ENCODE measurements at regions not wholly inside any gene's neighbourhood (a gene's known extent, or its start where the extent isn't known, plus 50 kb on each side); places are given as distances from the start of the nearest gene placed in this dataset.
A peak's percentile ranks its signal among the peaks of the same experiment; 100 is the strongest.

DNA sequence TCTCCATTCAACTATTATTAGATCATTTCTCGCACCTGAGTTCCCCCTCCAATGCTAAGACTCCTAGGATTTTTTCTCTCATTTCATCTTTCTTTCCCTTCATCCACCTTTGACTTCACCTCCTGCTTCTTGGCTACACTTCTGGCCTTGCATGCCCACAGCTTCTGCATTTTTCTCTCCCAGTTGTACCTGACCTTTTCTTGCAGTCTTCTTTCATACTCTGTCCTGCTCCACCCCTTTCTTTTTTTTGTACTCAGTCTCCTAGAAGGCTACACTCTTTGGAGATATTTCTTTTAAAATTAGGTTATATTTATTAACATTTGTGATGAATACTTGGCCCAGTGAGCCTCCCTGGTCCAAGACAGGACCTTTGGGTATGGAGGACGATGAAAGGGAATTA is 190.4 kb downstream of the DEPDC1B start:
- H3K4me3 ChIP-seq (ENCODE audit: low read length), result no peak overlapping the region
- Mint-ChIP-seq H3K27me3 (peaks cover 0 to 14% (median 0%) of the 10 kb centered on the region in 5 donors), H3K36me3 (no peaks in the 10 kb centered on the region), H3K4me3 (no peak overlapping the region), H3K4me1 (no peaks in the 10 kb centered on the region), H3K9me3 (peaks cover 0 to 6% (median 0%) of the 10 kb centered on the region in 11 donors), H3K27ac (no peak overlapping the region)
- H3K27me3 ChIP-seq (ENCODE audit: control insufficient read depth in 2 of 2, insufficient read depth in 2 of 2, low read length in 2 of 2), result no peaks in the 10 kb centered on the region
- H3K36me3 ChIP-seq (ENCODE audit: control insufficient read depth in 2 of 3, insufficient read depth in 3 of 3, low read length in 3 of 3), result no peaks in the 10 kb centered on the region
- H3K9me3 ChIP-seq (ENCODE audit: control insufficient read depth in 2 of 3, low read length in 3 of 3), result no peaks in the 10 kb centered on the region
- ATAC-seq (no peak), DNase-seq (no peak)
- no peaks in the 10 kb centered on the region for H3K4me1 ChIP-seq (ENCODE audit: control insufficient read depth in 2 of 2, insufficient read depth in 2 of 2, low read length in 2 of 2)
- intact Hi-C loops (cut with micrococcal nuclease), result no loop called here
- H3K27ac ChIP-seq (ENCODE audit: low read depth, low read length), result no peak overlapping the region
- POLR2A ChIA-PET, result no interaction called here
- CTCF ChIA-PET, result no interaction called here

DNA sequence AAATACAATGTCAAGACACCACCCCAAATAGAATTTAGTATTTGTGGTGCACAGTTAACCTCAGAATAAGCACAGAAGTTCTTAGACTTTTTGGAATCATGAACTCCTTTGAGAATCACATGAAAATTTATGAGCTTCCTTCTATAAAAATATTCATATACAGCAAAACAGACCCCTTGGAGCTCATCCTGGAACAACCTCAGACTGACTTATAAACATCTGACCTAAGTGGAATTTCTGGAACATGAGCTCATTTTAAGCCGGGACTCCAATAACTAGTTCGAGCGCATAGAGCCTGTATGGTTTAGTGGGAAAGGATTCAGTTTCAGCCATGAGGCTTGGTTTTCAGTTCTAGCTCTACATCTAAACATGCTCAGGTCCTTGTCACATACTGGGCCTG is 192.3 kb downstream of the DEPDC1B start:
- no peaks in the 10 kb centered on the region for H3K9me3 ChIP-seq (ENCODE audit: control insufficient read depth in 2 of 3, low read length in 3 of 3)
- peaks cover 0 to 9% (median 0%) of the 10 kb centered on the region in 11 donors for H3K9me3 Mint-ChIP-seq
- ATAC-seq (no peak), DNase-seq (no peak)
- H3K27me3 ChIP-seq (ENCODE audit: control insufficient read depth in 2 of 2, insufficient read depth in 2 of 2, low read length in 2 of 2), result no peaks in the 10 kb centered on the region
- no peaks in the 10 kb centered on the region for H3K36me3 ChIP-seq (ENCODE audit: control insufficient read depth in 2 of 3, insufficient read depth in 3 of 3, low read length in 3 of 3)
- peaks cover 0 to 14% (median 0%) of the 10 kb centered on the region in 5 donors for H3K27me3 Mint-ChIP-seq
- no peaks in the 10 kb centered on the region for H3K4me1 ChIP-seq (ENCODE audit: control insufficient read depth in 2 of 2, insufficient read depth in 2 of 2, low read length in 2 of 2)
- no peaks in the 10 kb centered on the region for H3K36me3 Mint-ChIP-seq
- no peak overlapping the region for H3K27ac ChIP-seq (ENCODE audit: low read depth, low read length)
- no peaks in the 10 kb centered on the region for H3K4me1 Mint-ChIP-seq
- ChIA-PET POLR2A (no interaction called here), CTCF (no interaction called here)
- no peak overlapping the region for H3K27ac Mint-ChIP-seq
- H3K4me3 Mint-ChIP-seq, result no peak overlapping the region
- intact Hi-C loops (cut with micrococcal nuclease), result no loop called here
- no peak overlapping the region for H3K4me3 ChIP-seq (ENCODE audit: low read length)

DNA sequence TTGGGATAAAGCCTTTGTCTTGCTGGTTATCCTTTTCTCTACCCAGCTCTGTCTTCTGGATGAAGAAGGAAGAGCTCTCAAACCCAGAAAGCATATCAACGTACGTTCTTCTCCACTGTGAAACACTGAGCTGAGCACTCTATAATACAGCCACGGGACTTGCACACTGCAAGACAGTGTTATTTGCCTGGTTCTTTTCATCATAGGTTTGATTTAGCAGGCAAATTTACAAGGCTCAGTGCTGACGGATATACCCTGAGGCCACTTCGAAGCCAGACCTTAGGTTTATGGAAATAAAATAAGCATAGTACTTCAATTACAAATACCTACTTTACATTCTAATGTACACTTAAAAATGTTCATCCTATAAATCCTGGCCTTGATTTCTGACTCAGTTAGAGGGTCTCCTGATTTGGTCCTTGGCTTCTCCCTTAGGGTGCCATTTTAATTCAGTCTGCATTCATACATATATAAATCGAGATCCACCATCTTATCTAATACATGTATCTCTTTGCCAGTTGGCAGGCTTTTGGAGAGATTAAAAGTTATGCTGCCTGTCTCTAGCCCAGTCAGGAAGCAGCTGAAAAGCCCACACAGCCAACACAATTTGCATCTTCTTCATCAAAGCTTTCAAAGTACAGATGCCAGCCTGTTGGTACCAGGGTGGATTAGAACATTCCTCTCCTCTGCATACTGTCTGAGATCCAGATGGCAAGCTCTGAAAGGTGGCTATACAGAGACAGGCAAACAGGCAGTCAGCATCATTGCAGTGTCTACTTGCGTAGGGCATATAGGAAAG is 194.4 kb downstream of the DEPDC1B start:
- CTCF ChIA-PET, result no interaction called here
- Mint-ChIP-seq H3K4me1 (no peaks in the 10 kb centered on the region), H3K36me3 (no peaks in the 10 kb centered on the region), H3K4me3 (no peak overlapping the region), H3K9me3 (peaks cover 0 to 13% (median 0%) of the 10 kb centered on the region in 11 donors), H3K27me3 (peaks cover 0 to 13% (median 0%) of the 10 kb centered on the region in 5 donors), H3K27ac (no peak overlapping the region)
- H3K9me3 ChIP-seq (ENCODE audit: control insufficient read depth in 2 of 3, low read length in 3 of 3), result no peaks in the 10 kb centered on the region
- POLR2A ChIA-PET, result no interaction called here
- ATAC-seq (no peak), DNase-seq (no peak)
- H3K27me3 ChIP-seq (ENCODE audit: control insufficient read depth in 2 of 2, insufficient read depth in 2 of 2, low read length in 2 of 2), result no peaks in the 10 kb centered on the region
- H3K27ac ChIP-seq (ENCODE audit: low read depth, low read length), result no peak overlapping the region
- intact Hi-C loops (cut with micrococcal nuclease), result no loop called here
- H3K36me3 ChIP-seq (ENCODE audit: control insufficient read depth in 2 of 3, insufficient read depth in 3 of 3, low read length in 3 of 3), result no peaks in the 10 kb centered on the region
- no peaks in the 10 kb centered on the region for H3K4me1 ChIP-seq (ENCODE audit: control insufficient read depth in 2 of 2, insufficient read depth in 2 of 2, low read length in 2 of 2)
- no peak overlapping the region for H3K4me3 ChIP-seq (ENCODE audit: low read length)

DNA sequence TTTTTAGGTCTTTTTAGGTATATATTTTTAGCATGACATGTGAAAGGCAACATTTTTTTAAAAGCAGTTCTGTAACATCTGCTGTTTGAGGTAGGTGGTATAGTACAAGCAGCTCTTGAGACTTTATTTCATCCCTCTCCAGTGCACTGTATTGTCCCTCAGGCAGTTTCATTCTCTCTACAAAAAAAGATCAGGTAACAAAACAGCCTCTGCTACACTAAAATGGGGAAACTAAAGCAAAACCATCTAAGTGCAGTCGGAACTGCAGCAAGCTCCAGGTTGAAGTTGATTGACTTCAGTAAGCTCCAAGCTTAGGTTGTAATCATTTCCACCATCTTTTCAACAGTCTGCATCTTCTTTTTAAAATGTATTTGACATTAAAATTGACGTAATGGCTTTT is 195.6 kb downstream of the DEPDC1B start:
- DNase-seq (no peak), ATAC-seq (no peak)
- H3K36me3 ChIP-seq (ENCODE audit: control insufficient read depth in 2 of 3, insufficient read depth in 3 of 3, low read length in 3 of 3), result no peaks in the 10 kb centered on the region
- Mint-ChIP-seq H3K4me1 (no peaks in the 10 kb centered on the region), H3K4me3 (no peak overlapping the region), H3K9me3 (peaks cover 0 to 13% (median 0%) of the 10 kb centered on the region in 11 donors), H3K27ac (no peak overlapping the region), H3K27me3 (peaks cover 0 to 1% (median 0%) of the 10 kb centered on the region in 5 donors), H3K36me3 (no peaks in the 10 kb centered on the region)
- no peaks in the 10 kb centered on the region for H3K4me1 ChIP-seq (ENCODE audit: control insufficient read depth in 2 of 2, insufficient read depth in 2 of 2, low read length in 2 of 2)
- no peak overlapping the region for H3K4me3 ChIP-seq (ENCODE audit: low read length)
- CTCF ChIA-PET, result no interaction called here
- H3K27me3 ChIP-seq (ENCODE audit: control insufficient read depth in 2 of 2, insufficient read depth in 2 of 2, low read length in 2 of 2), result no peaks in the 10 kb centered on the region
- intact Hi-C loops (cut with micrococcal nuclease), result no loop called here
- H3K9me3 ChIP-seq (ENCODE audit: control insufficient read depth in 2 of 3, low read length in 3 of 3), result no peaks in the 10 kb centered on the region
- no peak overlapping the region for H3K27ac ChIP-seq (ENCODE audit: low read depth, low read length)
- POLR2A ChIA-PET, result no interaction called here

DNA sequence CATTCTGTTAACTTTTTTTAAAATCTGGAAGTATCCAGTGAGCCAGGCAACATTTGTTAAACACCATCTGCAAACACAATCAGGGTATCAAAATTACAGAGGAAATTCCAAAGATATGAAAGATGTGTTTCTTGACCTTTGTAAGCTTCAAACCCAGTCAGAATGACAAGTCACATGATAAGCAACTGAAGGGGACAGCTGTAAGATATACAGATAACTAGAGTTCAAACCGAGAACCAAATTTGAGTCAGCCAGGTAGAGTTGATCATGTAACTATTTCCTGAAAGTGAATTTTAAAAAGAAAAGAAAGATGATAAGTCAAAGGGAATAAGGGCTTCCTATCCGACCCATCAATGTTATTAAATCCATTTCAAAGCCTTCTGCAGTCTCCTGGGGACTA is 196.2 kb downstream of the DEPDC1B start:
- Mint-ChIP-seq H3K27ac (no peak overlapping the region), H3K4me3 (no peak overlapping the region), H3K27me3 (no peaks in the 10 kb centered on the region), H3K4me1 (no peaks in the 10 kb centered on the region), H3K36me3 (no peaks in the 10 kb centered on the region), H3K9me3 (peaks cover 0 to 13% (median 0%) of the 10 kb centered on the region in 11 donors)
- intact Hi-C loops (cut with micrococcal nuclease), result no loop called here
- ATAC-seq (no peak), DNase-seq (no peak)
- ChIA-PET POLR2A (no interaction called here), CTCF (no interaction called here)
- Histone ChIP-seq H3K9me3 (ENCODE audit: control insufficient read depth in 2 of 3, low read length in 3 of 3) (no peaks in the 10 kb centered on the region), H3K4me3 (ENCODE audit: low read length) (no peak overlapping the region), H3K27ac (ENCODE audit: low read depth, low read length) (no peak overlapping the region), H3K27me3 (ENCODE audit: control insufficient read depth in 2 of 2, insufficient read depth in 2 of 2, low read length in 2 of 2) (no peaks in the 10 kb centered on the region), H3K4me1 (ENCODE audit: control insufficient read depth in 2 of 2, insufficient read depth in 2 of 2, low read length in 2 of 2) (no peaks in the 10 kb centered on the region), H3K36me3 (ENCODE audit: control insufficient read depth in 2 of 3, insufficient read depth in 3 of 3, low read length in 3 of 3) (no peaks in the 10 kb centered on the region)

DNA sequence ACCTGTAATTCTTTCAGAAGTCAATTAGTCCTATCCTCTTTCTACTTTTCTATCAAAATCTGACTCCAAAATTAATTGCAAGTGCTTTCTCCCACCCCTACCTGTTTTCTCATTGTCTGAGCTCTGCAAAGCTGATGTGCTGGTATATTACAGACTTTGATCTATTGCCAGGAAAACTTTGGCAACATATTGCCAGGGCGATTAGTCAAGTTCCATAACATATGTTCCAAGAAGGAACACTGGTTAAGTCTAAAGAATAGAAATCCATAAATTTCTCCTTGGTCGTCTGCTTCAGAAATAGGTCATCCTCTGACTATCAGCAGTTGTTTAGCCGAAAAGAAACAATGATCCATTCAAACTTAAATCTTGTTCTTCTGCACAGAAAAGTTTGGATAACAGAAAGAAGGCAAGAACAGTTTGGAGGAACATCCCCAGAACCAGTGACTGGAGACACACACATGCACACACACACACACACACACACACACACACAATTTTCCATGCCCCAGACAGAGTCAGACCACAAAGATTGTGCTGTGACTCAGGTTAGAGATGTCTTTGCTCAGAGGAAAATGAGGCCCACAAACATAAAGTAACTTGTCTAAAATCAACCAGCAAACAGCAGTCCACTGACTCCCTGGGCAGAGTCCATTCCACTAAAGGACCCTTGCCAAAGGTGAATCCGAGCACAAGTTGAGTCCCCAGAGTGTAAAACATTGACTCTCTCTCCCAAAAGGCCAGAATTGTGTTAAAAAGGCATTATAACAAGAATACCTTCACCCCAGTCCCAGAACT is 202.1 kb downstream of the DEPDC1B start:
- no peak overlapping the region for H3K4me3 Mint-ChIP-seq
- CTCF ChIA-PET, result no interaction called here
- intact Hi-C loops (cut with micrococcal nuclease), result no loop called here

More for the DNA sequence above, 202.1 kb downstream of the DEPDC1B start:
- H3K27ac ChIP-seq (ENCODE audit: low read depth, low read length), result no peak overlapping the region
- no peak for ATAC-seq
- peak overlapping the region in 1 of 9 donors; percentile 46 for H3K27ac Mint-ChIP-seq
- no peaks in the 10 kb centered on the region for H3K27me3 Mint-ChIP-seq
- no peaks in the 10 kb centered on the region for H3K27me3 ChIP-seq (ENCODE audit: control insufficient read depth in 2 of 2, insufficient read depth in 2 of 2, low read length in 2 of 2)
- H3K4me1 Mint-ChIP-seq, result no peaks in the 10 kb centered on the region
- peaks cover 0 to 6% (median 0%) of the 10 kb centered on the region in 11 donors for H3K9me3 Mint-ChIP-seq
- H3K36me3 Mint-ChIP-seq, result no peaks in the 10 kb centered on the region
- H3K9me3 ChIP-seq (ENCODE audit: control insufficient read depth in 2 of 3, low read length in 3 of 3), result no peaks in the 10 kb centered on the region
- no peaks in the 10 kb centered on the region for H3K36me3 ChIP-seq (ENCODE audit: control insufficient read depth in 2 of 3, insufficient read depth in 3 of 3, low read length in 3 of 3)
- POLR2A ChIA-PET, result no interaction called here
- no peak for DNase-seq
- H3K4me3 ChIP-seq (ENCODE audit: low read length), result no peak overlapping the region
- no peaks in the 10 kb centered on the region for H3K4me1 ChIP-seq (ENCODE audit: control insufficient read depth in 2 of 2, insufficient read depth in 2 of 2, low read length in 2 of 2)
